DMS53 (cell line): ENCODE measurements at regions not wholly inside any gene's neighbourhood (a gene's known extent, or its start where the extent isn't known, plus 50 kb on each side); places are given as distances from the start of the nearest gene placed in this dataset.
"Not testable (repeated sequence)": the region's sequence is repeated elsewhere in the genome, so short reads cannot be mapped to it uniquely, and the experiment has no call there.

Source experiments
- DNase-seq: peaks from one replicate; lab custom pipeline; 2025; lab: John Stamatoyannopoulos, UW

DNA sequence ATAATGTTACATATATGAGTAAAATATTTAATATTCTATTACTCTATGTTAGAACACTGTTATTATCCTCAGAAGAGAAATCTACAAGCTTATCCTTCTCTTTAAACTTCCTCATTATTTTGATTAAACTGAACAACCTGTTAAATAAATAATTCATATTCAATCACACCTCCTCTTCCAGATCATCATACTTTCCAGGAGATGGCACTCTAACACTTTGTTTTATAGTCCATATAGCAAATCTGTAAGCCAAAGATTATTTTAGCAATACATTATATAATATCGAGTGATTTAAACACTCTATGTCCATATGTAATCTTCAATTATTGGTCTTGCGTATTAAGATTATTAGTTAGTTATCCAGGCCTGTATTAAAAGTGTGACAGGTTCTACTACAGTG is 694.1 kb downstream of the ANKRD7 start:
- peak; percentile 81 for DNase-seq

GRCh38 chr7:118938845-118939244 is 714.3 kb downstream of the ANKRD7 start:
- DNase-seq: no peak

DNA sequence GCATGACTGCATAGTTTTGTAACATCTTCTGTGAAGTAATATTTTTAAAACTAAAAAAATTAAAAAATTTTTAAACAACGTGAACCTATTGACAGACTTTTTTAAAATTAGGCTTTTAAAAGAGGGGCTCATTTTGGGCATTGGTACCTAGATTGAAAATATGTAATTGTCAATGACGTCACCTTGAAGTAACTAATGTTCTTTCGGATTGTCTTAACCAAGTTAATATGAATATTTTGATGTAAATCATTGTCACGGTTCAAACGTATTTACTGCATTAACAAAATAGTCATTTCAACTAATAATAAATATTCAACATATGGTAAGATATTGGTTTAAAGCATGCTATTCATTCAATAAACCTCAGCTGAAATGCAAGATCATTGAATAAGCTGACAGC is 719.8 kb downstream of the ANKRD7 start:
- no peak for DNase-seq

- DNase-seq: no peak
Measured at GRCh38 chr7:118945911-118946682, 721.6 kb downstream of the ANKRD7 start.

GRCh38 chr7:118948508-118948907 is 724.0 kb downstream of the ANKRD7 start:
- no peak for DNase-seq

- peak; percentile 91 for DNase-seq
Measured at GRCh38 chr7:118949031-118949430, 724.5 kb downstream of the ANKRD7 start.

DNA sequence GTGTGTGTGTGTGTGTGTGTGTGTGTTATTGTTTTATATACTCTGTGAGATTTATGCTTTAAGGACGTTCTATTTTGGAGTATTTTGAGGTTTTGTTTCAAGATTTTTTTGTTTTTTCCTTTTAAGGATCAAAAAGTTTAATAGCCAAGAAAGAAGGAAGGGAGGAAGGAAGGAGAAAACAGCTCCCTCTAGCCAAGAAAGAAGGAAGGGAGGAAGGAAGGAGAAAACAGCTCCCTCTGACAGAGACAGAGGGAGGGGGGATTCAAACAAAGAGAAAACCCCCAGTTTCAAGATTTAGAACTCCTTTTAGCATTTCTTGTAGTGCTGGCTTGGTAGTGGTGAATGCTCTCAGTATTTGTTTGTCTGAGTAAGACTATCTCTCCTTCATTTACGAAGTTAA is 731.8 kb downstream of the ANKRD7 start:
- not testable (repeated sequence) for DNase-seq

GRCh38 chr7:118969370-118969769 is 744.9 kb downstream of the ANKRD7 start:
- no peak for DNase-seq

DNA sequence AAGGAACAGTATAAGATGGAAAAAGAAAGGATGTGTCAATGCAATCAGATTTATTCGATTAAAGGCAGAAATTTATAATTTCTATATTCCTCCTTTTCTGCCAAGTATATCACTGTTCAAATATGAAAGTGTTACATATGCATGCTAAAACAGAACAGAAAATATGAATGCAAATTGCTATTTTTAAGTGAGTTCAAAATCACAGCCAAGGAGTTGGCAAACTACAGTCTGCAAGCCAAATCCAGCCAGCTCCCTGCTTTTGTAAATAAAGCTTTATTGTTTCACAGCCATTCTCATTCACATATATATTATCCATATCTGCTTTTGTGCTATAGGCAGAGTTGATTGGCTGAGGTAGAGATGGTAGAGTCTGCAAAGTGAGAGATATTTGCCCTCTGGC is 747.2 kb downstream of the ANKRD7 start:
- no peak for DNase-seq

DNA sequence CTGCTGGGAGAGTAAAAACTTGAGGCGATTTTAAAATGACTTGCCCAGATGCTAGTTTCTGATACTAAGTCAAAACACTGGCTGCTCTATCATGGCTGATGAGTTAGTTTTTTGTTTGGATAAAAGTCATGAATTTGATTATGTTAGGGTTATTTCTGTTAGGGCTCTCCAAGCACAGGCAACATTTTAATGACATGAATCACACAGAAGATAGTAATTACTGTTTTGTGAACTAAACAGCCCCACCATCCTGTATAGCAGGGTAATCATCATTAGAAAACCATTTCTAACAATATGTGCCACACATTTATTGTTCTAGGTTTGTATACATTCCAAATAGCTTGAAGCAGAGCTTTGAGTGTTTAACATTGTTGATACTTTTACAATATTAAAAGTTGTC is 750.3 kb downstream of the ANKRD7 start:
- no peak for DNase-seq

GRCh38 chr7:118995350-118995749 is 770.8 kb downstream of the ANKRD7 start:
- DNase-seq: no peak

GRCh38 chr7:119007236-119007635 is 782.7 kb downstream of the ANKRD7 start:
- DNase-seq: no peak

DNA sequence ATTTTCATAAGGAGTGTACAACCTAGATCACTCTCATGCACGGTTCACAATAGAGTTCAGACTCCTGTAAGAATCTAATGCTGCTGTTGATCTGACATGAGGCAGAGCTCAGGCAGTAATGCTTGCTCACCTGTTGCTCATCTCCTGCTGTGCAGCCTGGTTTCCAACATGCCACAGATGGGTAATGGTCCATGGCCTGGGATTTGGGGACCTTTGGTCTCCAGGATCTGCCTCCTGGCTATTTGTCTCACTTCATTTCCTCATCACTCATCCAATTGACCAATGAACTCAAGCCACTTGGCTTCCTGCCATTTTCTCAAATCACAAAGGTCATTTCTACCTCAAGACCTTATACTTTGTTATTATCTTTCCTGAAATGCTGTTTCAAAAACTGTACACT is 786.1 kb downstream of the ANKRD7 start:
- peak; percentile 15 for DNase-seq

DNA sequence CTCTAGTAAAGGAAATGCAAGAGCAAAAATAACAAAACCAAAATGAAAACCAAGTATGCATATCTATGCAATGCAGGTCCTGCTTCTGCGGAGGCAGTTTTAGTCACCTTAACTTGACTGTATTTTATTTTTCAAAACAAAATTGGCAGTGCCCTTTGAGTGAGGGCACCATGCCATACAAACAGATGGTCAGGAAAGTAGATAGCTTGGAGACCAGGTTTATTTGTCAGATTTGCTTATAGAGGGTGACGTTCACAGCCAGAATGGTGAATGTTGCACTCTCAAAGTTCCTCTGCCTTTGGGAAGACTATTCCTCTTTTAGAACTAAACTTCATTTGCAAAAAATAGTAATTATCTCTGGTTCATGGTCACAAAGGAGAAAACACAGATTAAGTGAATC is 801.9 kb downstream of the ANKRD7 start:
- DNase-seq: no peak

DNA sequence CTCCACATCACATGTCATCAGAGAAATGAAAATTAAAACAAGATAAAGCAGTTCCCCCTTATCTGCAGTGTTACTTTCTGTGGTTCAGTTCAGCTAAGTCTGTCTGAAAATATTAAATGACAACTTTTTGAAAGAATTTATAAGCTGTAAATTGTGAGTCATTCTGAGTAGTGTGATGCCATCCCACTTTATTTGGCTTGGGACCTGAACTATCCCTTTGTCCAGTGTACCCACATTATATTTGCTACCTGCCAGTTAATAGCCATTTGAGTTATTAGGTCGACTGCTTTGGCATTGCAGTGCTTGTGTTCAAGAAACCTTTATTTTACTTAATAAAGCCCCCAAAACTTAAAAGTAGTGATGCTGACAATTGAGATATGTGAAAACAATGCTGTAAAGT is 804.2 kb downstream of the ANKRD7 start:
- DNase-seq: no peak

DNA sequence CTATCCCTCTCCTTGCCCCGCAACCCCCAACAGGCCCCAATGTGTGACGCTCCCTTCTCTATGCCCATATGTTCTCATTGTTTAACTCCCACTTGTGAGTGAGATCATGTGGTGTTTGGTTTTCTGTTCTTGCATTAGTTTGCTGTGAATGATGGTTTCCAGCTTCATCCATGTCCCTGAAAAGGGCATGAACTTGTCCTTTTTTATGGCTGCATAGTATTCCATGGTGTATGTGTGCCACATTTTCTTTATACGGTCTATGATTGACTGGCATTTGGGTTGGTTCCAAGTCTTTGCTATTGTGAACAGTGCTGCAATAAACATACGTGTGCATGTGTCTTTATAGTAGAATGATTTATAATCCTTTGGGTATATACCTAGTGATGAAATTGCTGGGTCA is 807.6 kb downstream of the ANKRD7 start:
- DNase-seq: not testable (repeated sequence)

- no peak for DNase-seq
Measured at GRCh38 chr7:119033641-119034040, 809.1 kb downstream of the ANKRD7 start.

DNA sequence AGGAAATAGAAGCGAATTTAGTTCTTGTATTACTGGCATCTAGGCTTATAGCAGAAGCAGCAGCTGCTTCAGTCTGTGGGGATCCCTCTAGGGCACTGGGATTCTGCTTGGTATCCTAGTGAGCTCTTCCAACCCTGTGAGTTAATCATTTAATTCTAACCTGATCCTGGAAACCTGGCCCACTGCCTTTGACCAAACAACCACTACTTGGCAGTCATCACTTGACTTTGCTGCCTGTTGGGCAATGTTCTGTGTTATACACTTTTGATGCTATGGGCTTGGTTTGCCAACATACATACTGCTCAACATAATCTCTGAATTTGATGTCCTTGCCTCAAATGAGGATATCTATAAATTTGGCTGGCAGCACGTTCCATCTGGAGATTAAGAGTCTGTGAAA is 813.4 kb downstream of the ANKRD7 start:
- DNase-seq: peak; percentile 22

GRCh38 chr7:119046068-119046467 is 821.6 kb downstream of the ANKRD7 start:
- no peak for DNase-seq

GRCh38 chr7:119065966-119066365 is 841.5 kb downstream of the ANKRD7 start:
- DNase-seq: no peak

- no peak for DNase-seq
Measured at GRCh38 chr7:119086026-119086425, 861.5 kb downstream of the ANKRD7 start.

DNA sequence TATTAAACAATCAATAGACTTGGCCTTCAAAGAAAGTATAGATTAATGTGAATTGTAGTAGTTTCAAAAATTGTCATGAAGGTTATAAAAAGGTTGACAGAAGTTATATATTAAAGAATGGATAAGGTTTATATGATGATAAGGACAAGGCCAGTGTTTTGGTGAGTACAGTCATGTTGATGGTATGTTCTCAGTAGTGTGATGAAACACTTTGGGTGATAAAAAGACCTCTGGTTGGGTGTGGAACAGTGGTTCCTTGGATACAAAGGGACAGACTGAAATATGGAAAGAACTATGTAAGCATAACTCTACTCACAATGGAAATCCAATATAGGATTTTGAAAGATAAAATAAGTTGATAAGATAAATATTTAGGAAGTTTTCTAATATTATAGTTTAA is 866.3 kb downstream of the ANKRD7 start:
- DNase-seq: no peak

- no peak for DNase-seq
Measured at GRCh38 chr7:119096683-119097082, 872.2 kb downstream of the ANKRD7 start.

- DNase-seq: peak; percentile 93
Measured at GRCh38 chr7:119100611-119101258, 876.2 kb downstream of the ANKRD7 start.
